ENCODE measurements at regions not wholly inside any gene's neighbourhood (a gene's known extent, or its start where the extent isn't known, plus 50 kb on each side); places are given as distances from the start of the nearest gene placed in this dataset.

DNA sequence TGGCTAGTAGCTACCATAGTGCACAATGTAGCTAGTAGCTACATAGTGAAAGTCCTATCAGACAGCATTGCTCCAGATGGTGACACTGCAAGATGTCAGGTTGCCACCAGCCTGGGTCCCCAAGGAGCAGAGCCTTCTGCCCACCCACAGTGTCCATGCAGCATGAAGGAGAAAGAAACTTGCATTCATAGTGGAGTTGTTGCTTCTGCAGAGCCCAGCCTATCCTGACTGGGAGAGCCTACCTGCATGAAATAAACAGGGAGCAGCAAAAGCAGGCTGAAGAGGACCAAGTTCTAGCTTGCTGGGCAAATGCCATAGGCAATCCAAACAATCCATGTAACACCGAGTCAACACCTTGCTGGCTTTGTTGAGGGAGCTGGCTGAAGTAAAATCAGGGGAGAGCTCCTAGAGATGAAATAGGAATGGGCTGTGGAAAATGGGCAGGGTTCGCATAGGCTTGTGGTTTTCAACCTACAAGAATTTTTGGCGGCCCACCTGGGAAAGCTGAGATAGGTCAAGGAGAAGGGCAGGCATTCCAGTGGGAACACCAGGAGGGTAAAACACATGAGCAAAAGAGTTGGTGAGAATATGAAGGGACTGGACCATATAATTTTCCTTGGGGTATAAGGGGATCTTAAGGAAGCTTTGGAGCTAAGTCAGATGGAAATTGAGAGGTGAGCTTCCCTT lies 195.8 kb downstream of the CYP26B1 start:
- no peak for DNase-seq (ENCODE audit: low spot score)
- in situ Hi-C loops (cut with MboI; ENCODE audit: low sequenced_read_pairs, unreplicated experiment) = no loop called here
- TF ChIP-seq CTCF (IDR thresholded peaks at IDR 0.05; ENCODE audit: borderline replicate concordance, control extremely low read depth, extremely low read depth, insufficient read depth, missing control alignments) = no peak

DNA sequence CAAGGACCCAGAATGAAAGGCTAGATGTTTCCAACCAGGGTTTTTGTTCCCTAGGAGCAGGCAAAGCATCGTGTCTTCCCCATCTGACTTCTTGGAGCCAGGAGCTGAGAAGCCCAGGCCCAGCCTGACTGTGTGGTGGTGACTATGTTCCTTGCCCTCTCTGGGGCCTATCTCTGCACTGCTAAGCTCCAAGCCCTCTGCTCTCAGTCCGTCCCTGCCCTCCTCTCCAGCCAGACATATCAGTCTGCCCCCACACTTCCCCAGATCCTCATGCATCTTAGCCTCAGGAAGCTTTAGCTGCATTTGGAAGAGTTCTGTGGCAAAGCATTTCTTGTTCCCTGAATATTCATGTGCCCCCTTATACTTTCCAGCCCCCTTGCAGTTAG lies 196.6 kb downstream of the CYP26B1 start:
- no peak for DNase-seq (ENCODE audit: low spot score)
- in situ Hi-C loops (cut with MboI; ENCODE audit: low sequenced_read_pairs, unreplicated experiment) = no loop called here
- TF ChIP-seq CTCF (IDR thresholded peaks at IDR 0.05; ENCODE audit: borderline replicate concordance, control extremely low read depth, extremely low read depth, insufficient read depth, missing control alignments) = no peak

DNA sequence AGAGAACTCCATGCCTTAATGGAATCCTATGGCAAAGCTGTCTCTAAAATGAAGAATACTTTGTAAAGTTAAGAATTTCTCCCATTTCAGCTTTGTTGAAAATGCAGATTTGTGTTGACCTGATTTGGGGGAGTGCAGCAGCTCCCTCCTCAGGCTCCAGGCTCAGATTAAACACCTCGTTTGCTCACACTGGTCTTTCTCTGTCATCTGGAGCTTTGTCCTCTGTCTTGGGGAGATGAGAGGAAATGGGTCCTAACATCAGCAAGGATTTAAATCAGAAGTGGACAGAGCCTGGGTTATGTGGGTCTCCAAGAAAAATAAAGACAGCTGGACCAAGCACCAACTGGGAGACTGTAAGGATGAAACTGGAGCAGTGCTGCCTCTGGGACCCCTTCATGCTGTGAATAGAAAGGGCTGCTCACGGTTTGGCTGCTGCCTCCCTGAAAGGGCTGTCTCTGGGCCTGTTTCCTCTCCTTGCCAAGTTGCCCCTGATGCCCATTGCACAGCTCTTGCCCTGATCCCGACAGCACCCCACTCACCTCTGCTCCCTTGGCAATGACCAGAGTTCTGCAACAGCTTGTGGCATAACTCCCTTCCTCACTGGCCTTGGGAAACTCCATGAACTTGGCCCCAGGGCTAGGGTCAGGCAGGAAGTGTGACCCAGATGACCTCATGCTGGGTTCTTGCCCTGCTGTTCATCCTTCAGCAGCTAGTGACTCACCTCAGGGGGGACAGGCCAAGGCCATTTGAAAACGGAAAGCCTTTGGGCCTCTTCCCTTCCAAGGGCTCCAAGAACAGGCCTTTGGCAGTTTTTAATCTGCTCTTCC lies 197.2 kb downstream of the CYP26B1 start:
- in situ Hi-C loops (cut with MboI; ENCODE audit: low sequenced_read_pairs, unreplicated experiment) = no loop called here
- TF ChIP-seq CTCF (IDR thresholded peaks at IDR 0.05; ENCODE audit: borderline replicate concordance, control extremely low read depth, extremely low read depth, insufficient read depth, missing control alignments) = no peak
- no peak for DNase-seq (ENCODE audit: low spot score)

DNA sequence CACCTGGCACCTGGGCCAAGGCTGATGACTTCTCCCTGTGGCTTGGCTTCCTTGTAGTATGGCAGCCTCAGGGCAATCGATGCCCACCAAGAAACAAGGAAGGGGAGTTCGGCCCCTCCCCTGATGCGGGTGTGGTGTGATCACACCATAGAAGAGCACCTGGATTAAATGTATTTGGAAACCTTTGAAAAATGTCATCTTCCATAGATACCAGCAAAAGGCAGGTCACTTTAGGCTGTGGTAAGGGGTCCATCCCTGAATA lies 198.2 kb downstream of the CYP26B1 start:
- DNase-seq (ENCODE audit: low spot score) = no peak
- TF ChIP-seq CTCF (IDR thresholded peaks at IDR 0.05; ENCODE audit: borderline replicate concordance, control extremely low read depth, extremely low read depth, insufficient read depth, missing control alignments) = no peak
- in situ Hi-C loops (cut with MboI; ENCODE audit: low sequenced_read_pairs, unreplicated experiment) = loop anchor here (25.0 kb wide), 1 partner anchor 788 kb away; no protein-coding TSS in a partner anchor

GRCh38 chr2:71948781-71949536 lies 198.7 kb downstream of the CYP26B1 start:
- in situ Hi-C loops (cut with MboI; ENCODE audit: low sequenced_read_pairs, unreplicated experiment) = loop anchor here (25.0 kb wide), 1 partner anchor 788 kb away; no protein-coding TSS in a partner anchor
- TF ChIP-seq CTCF (IDR thresholded peaks at IDR 0.05; ENCODE audit: borderline replicate concordance, control extremely low read depth, extremely low read depth, insufficient read depth, missing control alignments) = no peak
- no peak for DNase-seq (ENCODE audit: low spot score)

- in situ Hi-C loops (cut with MboI; ENCODE audit: low sequenced_read_pairs, unreplicated experiment) = loop anchor here (25.0 kb wide), 1 partner anchor 789 kb away; no protein-coding TSS in a partner anchor
- no peak for TF ChIP-seq CTCF (IDR thresholded peaks at IDR 0.05; ENCODE audit: borderline replicate concordance, control extremely low read depth, extremely low read depth, insufficient read depth, missing control alignments)
- no peak for DNase-seq (ENCODE audit: low spot score)
Observed at GRCh38 chr2:71947809-71948208, 199.9 kb downstream of the CYP26B1 start.

Data from GM13976 (cell line).